BLaER1 treated with 17β-estradiol and CSF1 and Interleukin-3, amounts not matched to agents 10 nM and 100 nM (cell line): ENCODE measurements at regions not wholly inside any gene's neighbourhood (a gene's known extent, or its start where the extent isn't known, plus 50 kb on each side); places are given as distances from the start of the nearest gene placed in this dataset.

Source experiments
- H3K27ac ChIP-seq, 11 experiments: shearing (Covaris generic); formaldehyde crosslinking; 2 replicates each; pipeline ENCODE4 v1.8.1; 2022
- H3K27me3 ChIP-seq, 11 experiments: shearing (Covaris generic); formaldehyde crosslinking; 2 replicates each; pipeline ENCODE4 v1.8.1; 2022
- H3K36me3 ChIP-seq, 11 experiments: shearing (Covaris generic); formaldehyde crosslinking; 2 replicates each; pipeline ENCODE4 v1.8.1; 2022
- H3K4me1 ChIP-seq, 10 experiments: shearing (Covaris generic); formaldehyde crosslinking; 2 replicates each; pipeline ENCODE4 v1.8.1; 2022
- H3K4me2 ChIP-seq, 11 experiments: shearing (Covaris generic); formaldehyde crosslinking; 2 replicates each; pipeline ENCODE4 v1.8.1; 2022
- H3K4me3 ChIP-seq, 10 experiments: shearing (Covaris generic); formaldehyde crosslinking; 2 replicates each; pipeline ENCODE4 v1.8.1; 2022
- H3K9ac ChIP-seq, 11 experiments: shearing (Covaris generic); formaldehyde crosslinking; 2 replicates each; pipeline ENCODE4 v1.8.1; 2022
- H3K9me3 ChIP-seq, 11 experiments: shearing (Covaris generic); formaldehyde crosslinking; replicated peaks in 1 of 11; 2 replicates each; pipeline ENCODE4 v1.8.1; 2022
- H4K20me1 ChIP-seq, 11 experiments: shearing (Covaris generic); formaldehyde crosslinking; 2 replicates each; pipeline ENCODE4 v1.8.1; 2022
- Cebpa-rat ChIP-seq, 11 experiments: shearing (Covaris generic); IDR thresholded peaks; 2 replicates each; pipeline ENCODE4 v1.8.1; 2022

GRCh38 chr10:58054881-58055280 lies 212.8 kb downstream of the IPMK start:
- H3K4me2 ChIP-seq: no peak overlapping the region

GRCh38 chr10:58052772-58053171 lies 214.9 kb downstream of the IPMK start:
- H3K4me2 ChIP-seq: no peak overlapping the region
- TF ChIP-seq Cebpa-rat (IDR thresholded peaks at IDR 0.05): no peak

More at GRCh38 chr10:58054881-58055280, 212.8 kb downstream of the IPMK start:
- no peak overlapping the region for H3K27ac ChIP-seq
- H3K9me3 ChIP-seq: no peaks in the 10 kb centered on the region
- no peaks in the 10 kb centered on the region for H3K36me3 ChIP-seq
- H3K4me3 ChIP-seq: no peak overlapping the region
- no peak overlapping the region for H3K9ac ChIP-seq
- no peaks in the 10 kb centered on the region for H4K20me1 ChIP-seq
- no peaks in the 10 kb centered on the region for H3K27me3 ChIP-seq
- no peak for TF ChIP-seq Cebpa-rat (IDR thresholded peaks at IDR 0.05)
- no peaks in the 10 kb centered on the region for H3K4me1 ChIP-seq

GRCh38 chr10:58050575-58050974 lies 217.1 kb downstream of the IPMK start:
- no peak overlapping the region for H3K9ac ChIP-seq
- H3K36me3 ChIP-seq: no peaks in the 10 kb centered on the region
- TF ChIP-seq Cebpa-rat (IDR thresholded peaks at IDR 0.05): no peak
- H3K9me3 ChIP-seq: no peaks in the 10 kb centered on the region
- H3K4me3 ChIP-seq: no peak overlapping the region
- H3K27ac ChIP-seq: no peak overlapping the region
- no peaks in the 10 kb centered on the region for H3K27me3 ChIP-seq
- H3K4me1 ChIP-seq: peaks cover 3 to 35% (median 27%) of the 10 kb centered on the region in 10 experiments
- no peaks in the 10 kb centered on the region for H4K20me1 ChIP-seq
- H3K4me2 ChIP-seq: no peak overlapping the region

More at GRCh38 chr10:58052772-58053171, 214.9 kb downstream of the IPMK start:
- Histone ChIP-seq H3K36me3 (no peaks in the 10 kb centered on the region), H3K9me3 (no peaks in the 10 kb centered on the region), H3K4me1 (peaks cover 0 to 14% (median 5%) of the 10 kb centered on the region in 10 experiments; a peak in 11 of 20 replicates), H3K4me3 (no peak overlapping the region), H3K27me3 (no peaks in the 10 kb centered on the region), H4K20me1 (no peaks in the 10 kb centered on the region), H3K27ac (no peak overlapping the region), H3K9ac (no peak overlapping the region)

GRCh38 chr10:58048936-58049335 lies 218.8 kb downstream of the IPMK start:
- peak overlapping the region in 3 of 11 experiments; percentile 32 to 93 (median 89); a peak in 3 of 22 replicates for H3K4me2 ChIP-seq
- no peaks in the 10 kb centered on the region for H3K27me3 ChIP-seq

GRCh38 chr10:58044072-58044471 lies 223.6 kb downstream of the IPMK start:
- peak overlapping the region in 4 of 10 experiments; percentile 7 to 49 (median 22); a peak in 3 of 20 replicates for H3K4me3 ChIP-seq
- H3K9ac ChIP-seq: peak overlapping the region in 5 of 11 experiments; percentile 36 to 63 (median 54); a peak in 8 of 22 replicates
- H3K9me3 ChIP-seq: peaks cover 0 to 14% (median 0%) of the 10 kb centered on the region in 11 experiments; a peak in 8 of 22 replicates
- H3K27me3 ChIP-seq: no peaks in the 10 kb centered on the region
- H4K20me1 ChIP-seq: no peaks in the 10 kb centered on the region
- peaks cover 17 to 76% (median 49%) of the 10 kb centered on the region in 10 experiments for H3K4me1 ChIP-seq
- H3K36me3 ChIP-seq: no peaks in the 10 kb centered on the region
- H3K4me2 ChIP-seq: peak overlapping the region; percentile 40 to 93 (median 83); a peak in 20 of 22 replicates
- no peak for TF ChIP-seq Cebpa-rat (IDR thresholded peaks at IDR 0.05)
- H3K27ac ChIP-seq: peak overlapping the region in 8 of 11 experiments; percentile 54 to 82 (median 80); a peak in 16 of 22 replicates

More at GRCh38 chr10:58048936-58049335, 218.8 kb downstream of the IPMK start:
- H3K27ac ChIP-seq: no peak overlapping the region
- H3K4me3 ChIP-seq: no peak overlapping the region
- H3K9me3 ChIP-seq: no peaks in the 10 kb centered on the region
- H4K20me1 ChIP-seq: no peaks in the 10 kb centered on the region
- H3K9ac ChIP-seq: no peak overlapping the region
- no peak for TF ChIP-seq Cebpa-rat (IDR thresholded peaks at IDR 0.05)
- H3K36me3 ChIP-seq: no peaks in the 10 kb centered on the region
- H3K4me1 ChIP-seq: peaks cover 17 to 52% (median 44%) of the 10 kb centered on the region in 10 experiments

- Histone ChIP-seq H3K27me3 (no peaks in the 10 kb centered on the region), H3K9ac (no peak overlapping the region), H4K20me1 (no peaks in the 10 kb centered on the region), H3K4me2 (peak overlapping the region in 1 of 11 experiments; percentile 13; a peak in 2 of 22 replicates), H3K4me3 (no peak overlapping the region), H3K27ac (no peak overlapping the region), H3K36me3 (no peaks in the 10 kb centered on the region), H3K9me3 (peaks cover 0 to 14% (median 0%) of the 10 kb centered on the region in 11 experiments; a peak in 8 of 22 replicates), H3K4me1 (peaks cover 17 to 56% (median 35%) of the 10 kb centered on the region in 10 experiments)
- TF ChIP-seq Cebpa-rat (IDR thresholded peaks at IDR 0.05): no peak
Measured at GRCh38 chr10:58041901-58042300, 225.8 kb downstream of the IPMK start.

GRCh38 chr10:58030208-58030607 lies 237.5 kb downstream of the IPMK start:
- no peaks in the 10 kb centered on the region for H3K9me3 ChIP-seq
- H3K4me1 ChIP-seq: peaks cover 0 to 15% (median 2%) of the 10 kb centered on the region in 10 experiments; a peak in 9 of 20 replicates
- H3K36me3 ChIP-seq: no peaks in the 10 kb centered on the region
- no peak overlapping the region for H3K9ac ChIP-seq
- TF ChIP-seq Cebpa-rat (IDR thresholded peaks at IDR 0.05): no peak
- no peaks in the 10 kb centered on the region for H3K27me3 ChIP-seq
- no peaks in the 10 kb centered on the region for H4K20me1 ChIP-seq
- H3K4me3 ChIP-seq: no peak overlapping the region
- no peak overlapping the region for H3K4me2 ChIP-seq
- H3K27ac ChIP-seq: no peak overlapping the region

GRCh38 chr10:58028597-58029366 lies 238.9 kb downstream of the IPMK start:
- no peaks in the 10 kb centered on the region for H3K27me3 ChIP-seq
- no peak overlapping the region for H3K27ac ChIP-seq
- no peaks in the 10 kb centered on the region for H3K36me3 ChIP-seq
- no peak overlapping the region for H3K4me3 ChIP-seq
- peak in 1 of 11 experiments; percentile 35; a peak in 1 of 22 replicates for TF ChIP-seq Cebpa-rat (IDR thresholded peaks at IDR 0.05)
- no peaks in the 10 kb centered on the region for H3K9me3 ChIP-seq
- no peak overlapping the region for H3K9ac ChIP-seq
- no peaks in the 10 kb centered on the region for H4K20me1 ChIP-seq
- H3K4me2 ChIP-seq: peak overlapping the region in 3 of 11 experiments; percentile 16 to 58 (median 18); a peak in 5 of 22 replicates
- H3K4me1 ChIP-seq: peaks cover 0 to 29% (median 4%) of the 10 kb centered on the region in 10 experiments; a peak in 10 of 20 replicates

- Histone ChIP-seq H4K20me1 (no peaks in the 10 kb centered on the region), H3K9me3 (peaks cover 0 to 1% (median 0%) of the 10 kb centered on the region in 11 experiments; a peak in 4 of 22 replicates), H3K4me3 (no peak overlapping the region), H3K4me1 (peaks cover 0 to 43% (median 10%) of the 10 kb centered on the region in 10 experiments; a peak in 11 of 20 replicates), H3K36me3 (no peaks in the 10 kb centered on the region), H3K27me3 (no peaks in the 10 kb centered on the region), H3K27ac (no peak overlapping the region), H3K9ac (no peak overlapping the region), H3K4me2 (0 out of 22 replicates have a peak overlapping the region, but pooled peaks of 1 of the 11 experiments have one; percentile 24)
- TF ChIP-seq Cebpa-rat (IDR thresholded peaks at IDR 0.05): no peak
Measured at GRCh38 chr10:58027426-58027825, 240.3 kb downstream of the IPMK start.
